ENCODE measurements at regions not wholly inside any gene's neighbourhood (a gene's known extent, or its start where the extent isn't known, plus 50 kb on each side); places are given as distances from the start of the nearest gene placed in this dataset.

- TF ChIP-seq CTCF (conservative IDR thresholded peaks at IDR 0.05; ENCODE audit: low read length) (no peak), EZH2phosphoT487 (IDR thresholded peaks at IDR 0.05; ENCODE audit: borderline replicate concordance) (no peak)
Observed at GRCh38 chr4:31983246-31983645, 1263.1 kb downstream of the PCDH7 start.

All from Loucy (cell line).